HCT116 (cell line): ENCODE measurements at regions not wholly inside any gene's neighbourhood (a gene's known extent, or its start where the extent isn't known, plus 50 kb on each side); places are given as distances from the start of the nearest gene placed in this dataset.

ENCODE experiments used
- ATAC-seq: fragments of 200-7000 bp; cut with Tn5 transposase; 2 replicates; pipeline ENCODE4 v1.9.1; 2020; ENCODE audit warnings: mild to moderate bottlenecking, moderate library complexity
- BruUV-seq: library from RNA; stranded (reverse); fragments of 400-500 nt; replicated peaks from 2 replicates; lab custom pipeline; 2021; lab: Mats Ljungman, UMichigan
- CTCF ChIA-PET: fragments of 300-600 bp; sonication (Branson Sonifier 250); formaldehyde crosslinking; loops from one replicate; lab custom pipeline; 2021; ENCODE audit warnings: antibody characterized with exemption; lab: Charles Lee
- POLR2A ChIA-PET: fragments of 300-600, 350-600 bp; sonication (Branson Sonifier 250); formaldehyde crosslinking; loops from one replicate; lab custom pipeline; 2021; ENCODE audit warnings: antibody characterized with exemption; lab: Charles Lee
- RAD21 ChIA-PET, 2 experiments: fragments of 300-600 bp; sonication (Branson Sonifier 250); formaldehyde crosslinking; loops; one replicate each; lab custom pipeline; 2023; ENCODE audit warnings: low total read pairs in 2 of 2; ENCODE audit not compliant: uncharacterized antibody in 2 of 2, unreplicated experiment in 2 of 2, low non-redundant PET in 1 of 2; lab: Charles Lee
- DNase-seq: peaks from one replicate; pipeline ENCODE4 v3.0.0-alpha.2; 2010; ENCODE audit warnings: low read depth, low spot score
- H2AFZ ChIP-seq: fragments of 200-600 bp; shearing (Covaris generic), sonication (generic); 2 replicates; pipeline ENCODE4 v1.6.1; 2017; ENCODE audit warnings: low read depth, mixed run types, mixed read lengths, antibody characterized with exemption, low read length; ENCODE audit not compliant: poor library complexity, severe bottlenecking
- H3K27ac ChIP-seq: 2 replicates; pipeline ENCODE4 v1.5.1; 2012; ENCODE audit warnings: low read depth, low read length
- H3K27me3 ChIP-seq: fragments of 200-600 bp; sonication (generic); 2 replicates; pipeline ENCODE4 v1.6.1; 2016; ENCODE audit warnings: mixed run types, low read length, mixed read lengths; ENCODE audit not compliant: insufficient read depth
- H3K36me3 ChIP-seq, 2 experiments: fragments of 200-500 bp in 1 of 2; fragments of 200-600 bp in 1 of 2; sonication (Bioruptor generic) in 1 of 2; sonication (generic) in 1 of 2; 2 replicates each; pipeline versions ENCODE4 v1.5.1 to v1.6.1; 2014 to 2016; ENCODE audit warnings: low read length in 2 of 2, inconsistent platforms in 1 of 2, mixed read lengths in 1 of 2, mixed run types in 1 of 2; ENCODE audit not compliant: insufficient read depth in 2 of 2, control insufficient read depth in 1 of 2
- H3K4me1 ChIP-seq, 2 experiments: fragments of 200-600 bp in 1 of 2; sonication (generic) in 1 of 2; 2 replicates each; pipeline versions ENCODE4 v1.5.1 to v1.6.1; 2012 to 2017; ENCODE audit warnings: low read length in 2 of 2, inconsistent platforms in 1 of 2, mild to moderate bottlenecking in 1 of 2, mixed read lengths in 1 of 2, mixed run types in 1 of 2, moderate library complexity in 1 of 2; ENCODE audit not compliant: insufficient read depth in 2 of 2, control insufficient read depth in 1 of 2
- H3K4me2 ChIP-seq: fragments of 200-600 bp; sonication (generic); 2 replicates; pipeline ENCODE4 v1.6.1; 2017; ENCODE audit warnings: mixed run types, low read length, mixed read lengths
- H3K4me3 ChIP-seq, 2 experiments: fragments of 200-600 bp in 1 of 2; sonication (generic) in 1 of 2; replicated peaks in 1 of 2; 2 replicates each; pipeline ENCODE4 v1.5.1; 2011 to 2016; ENCODE audit warnings: low read length in 2 of 2, control low read depth in 1 of 2, low read depth in 1 of 2, mild to moderate bottlenecking in 1 of 2, mixed read lengths in 1 of 2, mixed run types in 1 of 2
- H3K79me2 ChIP-seq: fragments of 200-600 bp; sonication (generic); 2 replicates; pipeline ENCODE4 v1.6.1; 2017; ENCODE audit warnings: mild to moderate bottlenecking, mixed run types, low read length, moderate library complexity, mixed read lengths; ENCODE audit not compliant: insufficient read depth
- H3K9ac ChIP-seq: fragments of 200-600 bp; sonication (generic); 2 replicates; pipeline ENCODE4 v1.6.1; 2016; ENCODE audit warnings: low read length, mixed read lengths
- H3K9me2 ChIP-seq: fragments of 200-600 bp; sonication (generic), shearing (Covaris generic); 2 replicates; pipeline ENCODE4 v1.6.1; 2017; ENCODE audit warnings: mixed run types, mild to moderate bottlenecking, moderate library complexity; ENCODE audit not compliant: insufficient read depth
- H3K9me3 ChIP-seq, 2 experiments: fragments of 200-500 bp in 1 of 2; fragments of 200-600 bp in 1 of 2; sonication (Bioruptor generic) in 1 of 2; sonication (generic) in 1 of 2; 2 replicates each; pipeline ENCODE4 v1.6.1; 2014 to 2017; ENCODE audit warnings: low read length in 2 of 2, mixed read lengths in 2 of 2, inconsistent platforms in 1 of 2, low read depth in 1 of 2, mild to moderate bottlenecking in 1 of 2, mixed run types in 1 of 2, moderate library complexity in 1 of 2; ENCODE audit not compliant: control insufficient read depth in 1 of 2, insufficient read depth in 1 of 2
- H4K20me1 ChIP-seq: fragments of 200-600 bp; sonication (generic), shearing (Covaris generic); 2 replicates; pipeline ENCODE4 v1.6.1; 2017; ENCODE audit warnings: mixed run types, mild to moderate bottlenecking, moderate library complexity; ENCODE audit not compliant: insufficient read depth
- CBX3 ChIP-seq: IDR thresholded peaks from 2 replicates; pipeline ENCODE4 v1.6.1; 2012; ENCODE audit warnings: low read depth
- CEBPB ChIP-seq: IDR thresholded peaks from 2 replicates; pipeline ENCODE4 v1.6.1; 2012; ENCODE audit warnings: low read depth
- EGR1 ChIP-seq: IDR thresholded peaks from 2 replicates; pipeline ENCODE4 v1.6.1; 2012; ENCODE audit warnings: low read depth
- FOSL1 ChIP-seq: IDR thresholded peaks from 2 replicates; pipeline ENCODE4 v1.6.1; 2012; ENCODE audit warnings: low read depth
- JUND ChIP-seq: IDR thresholded peaks from 2 replicates; pipeline ENCODE4 v1.6.1; 2012
- POLR2AphosphoS5 ChIP-seq: IDR thresholded peaks from 2 replicates; pipeline ENCODE4 v1.6.1; 2011; ENCODE audit warnings: mild to moderate bottlenecking, low read depth, low read length, moderate library complexity
- YY1 ChIP-seq: IDR thresholded peaks from 2 replicates; pipeline ENCODE4 v1.6.1; 2011; ENCODE audit warnings: low read length, low read depth, moderate library complexity, mild to moderate bottlenecking; ENCODE audit not compliant: insufficient replicate concordance; ENCODE audit errors: extremely low read depth
- ZFX ChIP-seq: fragments of 450-650 bp; IDR thresholded peaks from 2 replicates; pipeline ENCODE4 v1.6.1; 2017
- intact Hi-C: fragments of 100-400 bp; cut with micrococcal nuclease; formaldehyde crosslinking; loops from 2 replicates; pipeline ENCODE4 v1.10.0; 2022
- TF ChIP-seq, protein P1 (sequence below): IDR thresholded peaks from 2 replicates; pipeline ENCODE4 v1.6.1; 2012
- TF ChIP-seq, protein P2 (sequence below), 3 experiments: fragments of 200-600 bp in 1 of 3; sonication (generic) in 1 of 3; IDR thresholded peaks in 2 of 3; conservative IDR thresholded peaks in 1 of 3; 2 replicates each; pipeline ENCODE4 v1.5.1; 2012 to 2017; ENCODE audit warnings: low read depth in 2 of 3, low read length in 2 of 3, antibody characterized with exemption in 1 of 3, borderline replicate concordance in 1 of 3, control low read depth in 1 of 3, mild to moderate bottlenecking in 1 of 3, mixed read lengths in 1 of 3, mixed run types in 1 of 3, moderate library complexity in 1 of 3; ENCODE audit not compliant: insufficient read depth in 1 of 3
- TF ChIP-seq, protein P3 (sequence below): IDR thresholded peaks from 2 replicates; pipeline ENCODE4 v1.6.1; 2012
- TF ChIP-seq, protein P4 (sequence below): IDR thresholded peaks from 2 replicates; pipeline ENCODE4 v1.6.1; 2011; ENCODE audit warnings: mild to moderate bottlenecking, low read length, moderate library complexity; ENCODE audit not compliant: insufficient replicate concordance; ENCODE audit errors: extremely low read depth

DNA sequence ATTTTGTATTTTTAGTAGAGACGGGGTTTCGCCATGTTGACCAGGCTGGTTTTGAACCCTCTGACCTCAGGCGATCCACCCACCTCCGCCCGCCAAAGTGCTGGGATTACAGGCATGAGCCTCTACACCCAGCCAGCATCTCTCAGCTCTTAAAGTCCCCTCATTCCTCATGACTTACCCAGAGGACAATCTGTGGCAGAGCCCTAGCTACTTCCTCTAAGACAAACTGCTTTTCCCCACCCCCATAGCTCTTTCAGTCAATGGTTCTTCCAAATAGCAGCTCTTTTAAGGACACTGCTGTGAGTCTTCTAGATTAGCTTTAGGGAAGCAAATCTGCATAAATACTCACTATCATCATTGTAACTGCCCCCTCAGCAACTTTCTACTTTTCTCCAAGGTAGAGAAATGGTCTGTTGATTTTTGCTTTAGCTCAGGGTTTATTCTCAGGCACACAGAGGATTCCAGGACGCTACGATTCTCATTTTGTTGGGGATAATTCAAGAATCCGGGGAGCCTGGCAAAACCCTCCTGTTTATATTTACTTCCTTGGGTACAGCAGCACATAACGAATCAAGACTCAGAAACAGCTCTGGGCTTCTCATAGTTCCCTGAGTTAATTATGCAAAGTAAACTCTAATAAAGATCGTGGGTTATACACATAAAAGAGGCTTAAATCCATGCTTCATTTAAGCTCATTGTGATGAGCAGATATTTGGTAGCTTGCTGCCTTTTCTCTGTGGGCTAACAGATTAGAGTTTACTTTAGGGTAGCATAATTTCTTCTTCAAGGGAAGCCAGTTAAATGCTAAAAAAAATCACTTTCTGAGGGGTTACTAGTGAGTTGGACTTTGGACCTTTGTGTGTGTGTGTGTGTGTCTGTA, 357.4 kb downstream of the TDRD3 start:
- Histone ChIP-seq H3K79me2 (no peaks in the 10 kb centered on the region), H2AFZ (no peak overlapping the region), H3K9ac (no peak overlapping the region), H3K4me2 (no peak overlapping the region), H3K9me3 (no peaks in the 10 kb centered on the region), H3K36me3 (no peaks in the 10 kb centered on the region), H3K27me3 (no peaks in the 10 kb centered on the region), H3K4me1 (no peaks in the 10 kb centered on the region), H3K4me3 (no peak overlapping the region), H3K9me2 (no peaks in the 10 kb centered on the region), H3K27ac (no peak overlapping the region), H4K20me1 (no peaks in the 10 kb centered on the region)
- ChIA-PET CTCF (interaction anchor here (1.1 kb wide), 1 partner anchor 501 kb away, joined by 3 read pairs; no protein-coding TSS in a partner anchor), RAD21 (no interaction called here), POLR2A (no interaction called here)
- intact Hi-C loops = no loop called here
- TF ChIP-seq ZFX = no peak
- TF ChIP-seq, protein P1, sequence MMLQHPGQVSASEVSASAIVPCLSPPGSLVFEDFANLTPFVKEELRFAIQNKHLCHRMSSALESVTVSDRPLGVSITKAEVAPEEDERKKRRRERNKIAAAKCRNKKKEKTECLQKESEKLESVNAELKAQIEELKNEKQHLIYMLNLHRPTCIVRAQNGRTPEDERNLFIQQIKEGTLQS = no peak
- TF ChIP-seq, protein P2, sequence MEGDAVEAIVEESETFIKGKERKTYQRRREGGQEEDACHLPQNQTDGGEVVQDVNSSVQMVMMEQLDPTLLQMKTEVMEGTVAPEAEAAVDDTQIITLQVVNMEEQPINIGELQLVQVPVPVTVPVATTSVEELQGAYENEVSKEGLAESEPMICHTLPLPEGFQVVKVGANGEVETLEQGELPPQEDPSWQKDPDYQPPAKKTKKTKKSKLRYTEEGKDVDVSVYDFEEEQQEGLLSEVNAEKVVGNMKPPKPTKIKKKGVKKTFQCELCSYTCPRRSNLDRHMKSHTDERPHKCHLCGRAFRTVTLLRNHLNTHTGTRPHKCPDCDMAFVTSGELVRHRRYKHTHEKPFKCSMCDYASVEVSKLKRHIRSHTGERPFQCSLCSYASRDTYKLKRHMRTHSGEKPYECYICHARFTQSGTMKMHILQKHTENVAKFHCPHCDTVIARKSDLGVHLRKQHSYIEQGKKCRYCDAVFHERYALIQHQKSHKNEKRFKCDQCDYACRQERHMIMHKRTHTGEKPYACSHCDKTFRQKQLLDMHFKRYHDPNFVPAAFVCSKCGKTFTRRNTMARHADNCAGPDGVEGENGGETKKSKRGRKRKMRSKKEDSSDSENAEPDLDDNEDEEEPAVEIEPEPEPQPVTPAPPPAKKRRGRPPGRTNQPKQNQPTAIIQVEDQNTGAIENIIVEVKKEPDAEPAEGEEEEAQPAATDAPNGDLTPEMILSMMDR (IDR thresholded peaks at IDR 0.05 in 2 of 3, conservative IDR thresholded peaks at IDR 0.05 in 1 of 3; ENCODE audit: borderline replicate concordance in 1 of 3, insufficient read depth in 1 of 3, low read depth in 2 of 3, low read length in 2 of 3) = no peak
- DNase-seq (no peak), ATAC-seq (no peak)
- no TSS peak for BruUV-seq

DNA sequence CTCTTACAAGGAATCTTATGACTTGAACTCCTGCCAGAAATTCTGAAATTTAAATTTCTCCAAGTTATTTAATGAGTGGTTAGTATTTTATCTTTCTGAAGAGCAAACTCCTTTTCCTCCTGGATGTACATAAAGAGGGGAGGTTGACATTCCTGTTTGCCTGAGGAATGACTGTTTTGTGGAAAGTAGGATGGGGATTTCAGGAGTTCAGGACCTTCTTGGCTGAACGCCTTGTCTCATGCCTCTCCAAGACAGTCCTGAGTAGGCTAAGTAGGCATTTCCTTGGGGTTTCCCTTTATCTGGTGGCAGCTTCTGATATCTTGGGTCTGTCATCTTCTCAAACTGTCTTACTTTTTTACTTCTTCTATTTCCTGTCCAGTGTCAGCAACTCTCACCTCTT, 356.6 kb downstream of the TDRD3 start:
- no peaks in the 10 kb centered on the region for H3K79me2 ChIP-seq
- CTCF ChIA-PET = no interaction called here
- BruUV-seq = no TSS peak
- TF ChIP-seq YY1 = no peak
- TF ChIP-seq CEBPB = no peak
- TF ChIP-seq CBX3 = no peak
- TF ChIP-seq, protein P3, sequence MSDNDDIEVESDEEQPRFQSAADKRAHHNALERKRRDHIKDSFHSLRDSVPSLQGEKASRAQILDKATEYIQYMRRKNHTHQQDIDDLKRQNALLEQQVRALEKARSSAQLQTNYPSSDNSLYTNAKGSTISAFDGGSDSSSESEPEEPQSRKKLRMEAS = no peak
- no peak for TF ChIP-seq FOSL1
- TF ChIP-seq, protein P4, sequence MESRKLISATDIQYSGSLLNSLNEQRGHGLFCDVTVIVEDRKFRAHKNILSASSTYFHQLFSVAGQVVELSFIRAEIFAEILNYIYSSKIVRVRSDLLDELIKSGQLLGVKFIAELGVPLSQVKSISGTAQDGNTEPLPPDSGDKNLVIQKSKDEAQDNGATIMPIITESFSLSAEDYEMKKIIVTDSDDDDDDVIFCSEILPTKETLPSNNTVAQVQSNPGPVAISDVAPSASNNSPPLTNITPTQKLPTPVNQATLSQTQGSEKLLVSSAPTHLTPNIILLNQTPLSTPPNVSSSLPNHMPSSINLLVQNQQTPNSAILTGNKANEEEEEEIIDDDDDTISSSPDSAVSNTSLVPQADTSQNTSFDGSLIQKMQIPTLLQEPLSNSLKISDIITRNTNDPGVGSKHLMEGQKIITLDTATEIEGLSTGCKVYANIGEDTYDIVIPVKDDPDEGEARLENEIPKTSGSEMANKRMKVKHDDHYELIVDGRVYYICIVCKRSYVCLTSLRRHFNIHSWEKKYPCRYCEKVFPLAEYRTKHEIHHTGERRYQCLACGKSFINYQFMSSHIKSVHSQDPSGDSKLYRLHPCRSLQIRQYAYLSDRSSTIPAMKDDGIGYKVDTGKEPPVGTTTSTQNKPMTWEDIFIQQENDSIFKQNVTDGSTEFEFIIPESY = no peak
- no peak for TF ChIP-seq JUND
- no peak for TF ChIP-seq EGR1
- TF ChIP-seq POLR2AphosphoS5 = no peak

More for the DNA sequence above, 356.6 kb downstream of the TDRD3 start:
- Histone ChIP-seq H3K4me3 (no peak overlapping the region), H3K36me3 (no peaks in the 10 kb centered on the region), H3K27ac (no peak overlapping the region), H3K9ac (no peak overlapping the region), H3K9me2 (no peaks in the 10 kb centered on the region), H4K20me1 (no peaks in the 10 kb centered on the region), H3K27me3 (no peaks in the 10 kb centered on the region), H3K9me3 (no peaks in the 10 kb centered on the region), H3K4me2 (no peak overlapping the region), H3K4me1 (no peaks in the 10 kb centered on the region), H2AFZ (no peak overlapping the region)
- no peak for DNase-seq
- ATAC-seq = no peak
- POLR2A ChIA-PET = no interaction called here
- RAD21 ChIA-PET = no interaction called here
- intact Hi-C loops = no loop called here
